Left lung (tissue), 4 donors: ENCODE measurements at regions not wholly inside any gene's neighbourhood (a gene's known extent, or its start where the extent isn't known, plus 50 kb on each side); places are given as distances from the start of the nearest gene placed in this dataset.
"Not testable (repeated sequence)": the region's sequence is repeated elsewhere in the genome, so short reads cannot be mapped to it uniquely, and the experiment has no call there.

ENCODE experiments used
- ATAC-seq: fragments of 200-7000 bp; cut with Tn5 transposase; one replicate; pipeline ENCODE4 v1.9.1; 2020; ENCODE audit warnings: moderate library complexity
- DNase-seq, 4 donors: peaks; one replicate each; pipeline ENCODE4 v3.0.0-alpha.2; 2013 to 2020
- H3K27ac ChIP-seq, 2 donors: fragments of 200-600 bp; sonication (generic) in 1 of 2; one replicate each; pipeline versions ENCODE4 v1.5.0 to v1.8.0; 2020 to 2021
- H3K27me3 ChIP-seq, 2 donors: fragments of 200-600 bp; sonication (generic) in 1 of 2; one replicate each; pipeline versions ENCODE4 v1.5.0 to v1.8.0; 2020 to 2021
- H3K36me3 ChIP-seq, 2 donors: fragments of 200-600 bp; sonication (generic) in 1 of 2; one replicate each; pipeline versions ENCODE4 v1.5.0 to v1.8.0; 2020 to 2021
- H3K4me1 ChIP-seq, 2 donors: fragments of 200-600 bp; one replicate each; pipeline ENCODE4 v1.8.0; 2021
- H3K4me3 ChIP-seq, 2 donors: fragments of 200-600 bp; sonication (generic) in 1 of 2; one replicate each; pipeline versions ENCODE4 v1.5.0 to v1.8.0; 2020 to 2021; ENCODE audit warnings: mild to moderate bottlenecking in 1 of 2
- H3K9me3 ChIP-seq, 2 donors: fragments of 200-600 bp; sonication (generic) in 1 of 2; one replicate each; pipeline versions ENCODE4 v1.5.0 to v1.8.0; 2020 to 2021
- CTCF ChIP-seq, 2 donors: fragments of 200-600 bp; sonication (generic) in 1 of 2; IDR thresholded peaks; one replicate each; pipeline versions ENCODE4 v1.5.0 to v1.8.0; 2021; ENCODE audit warnings: antibody characterized with exemption in 2 of 2
- intact Hi-C, 2 donors: fragments of 100-400 bp; cut with DNase I; formaldehyde crosslinking; loops; one replicate each; pipeline versions ENCODE4 v1.11.2 to v1.14.2; 2022
- donor health status: DM: no; HTN: yes; CAD: no.
- donor health status: DM: no; HTN: no; CAD: no.

- TF ChIP-seq CTCF (IDR thresholded peaks at IDR 0.05): no peak
- H3K4me3 ChIP-seq: no peak overlapping the region
- no peak for DNase-seq
- H3K27ac ChIP-seq: no peak overlapping the region
- intact Hi-C loops: no loop called here
- H3K27me3 ChIP-seq: no peaks in the 10 kb centered on the region
- peaks cover 0 to 6% of the 10 kb centered on the region in 2 donors for H3K4me1 ChIP-seq
- ATAC-seq: no peak
- no peaks in the 10 kb centered on the region for H3K36me3 ChIP-seq
- no peaks in the 10 kb centered on the region for H3K9me3 ChIP-seq
Observed at GRCh38 chr11:122584670-122585069, 70.9 kb upstream of the UBASH3B start.

DNA sequence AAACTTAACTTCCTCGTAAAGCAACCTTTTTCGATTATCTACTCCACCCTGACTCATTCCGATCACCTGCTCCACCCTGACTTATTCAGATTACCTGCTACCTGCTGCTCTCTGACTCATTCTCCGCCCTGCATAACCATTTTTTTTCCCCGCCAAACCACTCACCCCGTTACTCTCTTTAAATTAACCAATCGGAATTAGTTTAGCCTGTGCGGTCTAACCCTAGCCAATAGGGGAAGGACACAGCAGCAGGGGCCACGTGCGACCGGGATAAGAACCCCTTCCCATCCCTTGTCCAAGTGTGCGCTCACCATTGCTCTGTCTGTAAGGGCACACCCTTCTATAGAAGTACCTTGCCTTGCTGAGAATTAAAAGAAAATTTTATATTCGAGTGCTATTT, 75.5 kb upstream of the UBASH3B start:
- H3K4me3 ChIP-seq, H3K27ac ChIP-seq, H3K27me3 ChIP-seq, ATAC-seq, intact Hi-C loops, H3K36me3 ChIP-seq, H3K9me3 ChIP-seq, H3K4me1 ChIP-seq, DNase-seq: not testable (repeated sequence)

DNA sequence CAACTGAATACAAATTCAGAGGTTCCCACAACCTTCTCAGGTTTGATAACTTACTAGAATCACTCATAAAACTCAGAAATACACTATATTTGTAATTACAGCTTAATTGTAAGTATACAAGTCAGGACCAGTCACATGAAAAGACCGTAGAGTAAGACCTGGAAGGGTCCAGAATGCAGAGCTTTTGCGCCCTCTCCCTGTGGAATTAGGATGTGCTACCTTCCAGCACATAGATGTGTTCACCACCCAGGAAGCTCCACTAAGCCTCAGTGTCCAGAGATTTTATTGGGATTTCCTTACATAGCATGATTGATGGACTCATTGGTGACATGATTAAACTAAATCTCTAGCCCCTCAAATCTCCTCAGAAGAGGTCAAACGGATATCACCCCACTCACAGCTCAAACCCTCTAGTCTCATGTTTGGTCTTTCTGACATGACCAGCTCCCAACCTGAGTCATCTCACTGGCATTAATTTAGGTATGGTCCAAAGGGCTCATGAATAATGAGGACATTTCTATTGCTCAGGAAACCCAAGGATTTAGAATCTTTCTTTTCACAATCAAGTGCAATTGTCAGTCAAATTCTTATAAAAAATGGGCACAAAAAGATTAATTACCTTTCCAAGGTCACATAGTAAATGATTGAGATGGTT, 77.2 kb upstream of the UBASH3B start:
- H3K27ac ChIP-seq: no peak overlapping the region
- ATAC-seq (no peak), DNase-seq (no peak)
- no peak overlapping the region for H3K4me3 ChIP-seq
- H3K27me3 ChIP-seq: no peaks in the 10 kb centered on the region
- intact Hi-C loops: no loop called here
- no peak for TF ChIP-seq CTCF (IDR thresholded peaks at IDR 0.05)
- H3K9me3 ChIP-seq: no peaks in the 10 kb centered on the region
- no peaks in the 10 kb centered on the region for H3K36me3 ChIP-seq
- H3K4me1 ChIP-seq: peaks cover 0 to 6% of the 10 kb centered on the region in 2 donors

GRCh38 chr11:122572592-122572991, 82.9 kb upstream of the UBASH3B start:
- Histone ChIP-seq H3K9me3 (no peaks in the 10 kb centered on the region), H3K27me3 (no peaks in the 10 kb centered on the region), H3K36me3 (no peaks in the 10 kb centered on the region), H3K4me3 (no peak overlapping the region), H3K4me1 (no peaks in the 10 kb centered on the region), H3K27ac (no peak overlapping the region)
- ATAC-seq (no peak), DNase-seq (no peak)
- no peak for TF ChIP-seq CTCF (IDR thresholded peaks at IDR 0.05)
- intact Hi-C loops: no loop called here

DNA sequence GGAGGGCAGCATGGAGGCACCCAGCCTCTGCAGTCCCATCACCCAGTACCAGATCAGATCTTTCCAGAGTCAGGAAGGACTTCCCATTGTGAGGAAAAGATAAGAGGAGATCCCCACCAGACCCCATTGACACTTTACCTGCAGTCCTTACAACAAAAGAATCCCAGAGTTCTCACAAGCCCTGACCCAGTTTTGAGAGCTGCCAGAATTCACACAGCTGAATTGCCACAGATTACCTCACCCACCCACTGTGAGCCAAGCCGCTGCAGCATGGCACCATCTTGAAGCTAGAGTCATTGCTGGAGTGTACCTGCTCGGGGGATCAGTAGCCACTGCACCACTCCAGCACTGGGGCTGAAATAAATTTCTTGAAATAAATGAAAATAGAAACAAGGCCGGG, 91.8 kb upstream of the UBASH3B start:
- intact Hi-C loops: no loop called here
- Histone ChIP-seq H3K4me1 (no peaks in the 10 kb centered on the region), H3K27ac (no peak overlapping the region), H3K36me3 (no peaks in the 10 kb centered on the region), H3K27me3 (no peaks in the 10 kb centered on the region), H3K9me3 (no peaks in the 10 kb centered on the region), H3K4me3 (no peak overlapping the region)
- DNase-seq (no peak), ATAC-seq (no peak)
- TF ChIP-seq CTCF (IDR thresholded peaks at IDR 0.05): no peak
